CD14-positive monocyte (primary cell): ENCODE measurements at regions not wholly inside any gene's neighbourhood (a gene's known extent, or its start where the extent isn't known, plus 50 kb on each side); places are given as distances from the start of the nearest gene placed in this dataset.

ENCODE experiments used
- DNase-seq, 3 donors: peaks; one replicate each; pipeline ENCODE4 v3.0.0-alpha.2; 2011 to 2022
- H2AFZ ChIP-seq: 2 replicates; pipeline ENCODE4 v1.6.0; 2012; ENCODE audit warnings: mild to moderate bottlenecking, low read depth, low read length, inconsistent platforms; ENCODE audit not compliant: insufficient read depth, poor library complexity, severe bottlenecking
- H3K27ac ChIP-seq, 2 donors: 1 replicate in 1 of 2; 2 replicates in 1 of 2; pipeline ENCODE4 v1.5.1; 2012 to 2013; ENCODE audit warnings: low read length in 2 of 2, control low read depth in 1 of 2, inconsistent platforms in 1 of 2, low read depth in 1 of 2, mild to moderate bottlenecking in 1 of 2
- H3K27me3 ChIP-seq, 2 donors: one replicate each; pipeline versions ENCODE4 v1.6.0 to v1.6.1; 2011 to 2013; ENCODE audit warnings: low read length in 2 of 2; ENCODE audit not compliant: control insufficient read depth in 2 of 2, insufficient read depth in 2 of 2
- H3K36me3 ChIP-seq, 2 donors: replicated peaks in 1 of 2; 1 replicate in 1 of 2; 2 replicates in 1 of 2; pipeline versions ENCODE4 v1.5.1 to v1.6.1; 2012 to 2013; ENCODE audit warnings: low read length in 2 of 2, control low read depth in 1 of 2, inconsistent platforms in 1 of 2, mild to moderate bottlenecking in 1 of 2; ENCODE audit not compliant: insufficient read depth in 2 of 2, control insufficient read depth in 1 of 2
- H3K4me1 ChIP-seq, 2 donors: 1 replicate in 1 of 2; 2 replicates in 1 of 2; pipeline versions ENCODE4 v1.5.1 to v1.6.1; 2012 to 2013; ENCODE audit warnings: low read length in 2 of 2, control low read depth in 1 of 2, inconsistent platforms in 1 of 2, mild to moderate bottlenecking in 1 of 2, moderate library complexity in 1 of 2; ENCODE audit not compliant: insufficient read depth in 2 of 2, control insufficient read depth in 1 of 2
- H3K4me2 ChIP-seq: replicated peaks from 2 replicates; pipeline ENCODE3; 2012; ENCODE audit warnings: low read length, moderate library complexity, mild to moderate bottlenecking; ENCODE audit not compliant: poor library complexity, severe bottlenecking; ENCODE audit errors: extremely low read depth
- H3K4me3 ChIP-seq, 3 experiments: fragments of 200-600 bp in 1 of 3; sonication (generic) in 1 of 3; replicated peaks in 1 of 3; 1 replicate in 2 of 3; 2 replicates in 1 of 3; pipeline ENCODE4 v1.5.1; 2011 to 2013; ENCODE audit warnings: low read length in 3 of 3, mild to moderate bottlenecking in 3 of 3, control low read depth in 2 of 3, low read depth in 2 of 3, inconsistent platforms in 1 of 3, moderate library complexity in 1 of 3
- H3K79me2 ChIP-seq: 2 replicates; pipeline ENCODE4 v1.6.0; 2012; ENCODE audit warnings: mild to moderate bottlenecking, control low read depth, inconsistent platforms, low read length, moderate library complexity; ENCODE audit not compliant: insufficient read depth
- H3K9ac ChIP-seq: 2 replicates; pipeline ENCODE4 v1.6.0; 2017; ENCODE audit warnings: low read length, mild to moderate bottlenecking; ENCODE audit not compliant: insufficient read depth, poor library complexity, severe bottlenecking
- H3K9me3 ChIP-seq, 2 donors: replicated peaks in 1 of 2; 1 replicate in 1 of 2; 2 replicates in 1 of 2; pipeline versions ENCODE4 v1.5.1 to v1.6.1; 2012 to 2013; ENCODE audit warnings: low read length in 2 of 2, control low read depth in 1 of 2; ENCODE audit not compliant: control insufficient read depth in 1 of 2, insufficient read depth in 1 of 2
- H4K20me1 ChIP-seq: 2 replicates; pipeline ENCODE4 v1.6.0; 2012; ENCODE audit warnings: mild to moderate bottlenecking, low read length, control low read depth, moderate library complexity; ENCODE audit not compliant: insufficient read depth
- H3K27ac Mint-ChIP-seq, 7 donors: one replicate each; pipeline ENCODE4 v1.8.0; 2020; ENCODE audit warnings: mild to moderate bottlenecking in 7 of 7, mixed read lengths in 7 of 7, moderate library complexity in 6 of 7, inconsistent platforms in 2 of 7
- H3K27me3 Mint-ChIP-seq, 3 donors: one replicate each; pipeline ENCODE4 v1.8.0; 2021 to 2022; ENCODE audit warnings: low read depth in 3 of 3, mild to moderate bottlenecking in 3 of 3, mixed read lengths in 3 of 3, moderate library complexity in 3 of 3, inconsistent platforms in 1 of 3
- H3K36me3 Mint-ChIP-seq, 2 donors: one replicate each; pipeline ENCODE4 v1.8.0; 2020; ENCODE audit warnings: mixed read lengths in 2 of 2, inconsistent platforms in 1 of 2, mild to moderate bottlenecking in 1 of 2
- H3K4me1 Mint-ChIP-seq: one replicate; pipeline ENCODE4 v1.8.0; 2020; ENCODE audit warnings: mild to moderate bottlenecking, mixed read lengths
- H3K4me3 Mint-ChIP-seq, 2 donors: one replicate each; pipeline ENCODE4 v1.8.0; 2020; ENCODE audit warnings: mild to moderate bottlenecking in 2 of 2, mixed read lengths in 2 of 2, moderate library complexity in 1 of 2
- H3K9me3 Mint-ChIP-seq, 7 donors: one replicate each; pipeline ENCODE4 v1.8.0; 2020 to 2022; ENCODE audit warnings: mixed read lengths in 7 of 7, mild to moderate bottlenecking in 6 of 7, moderate library complexity in 6 of 7, inconsistent platforms in 2 of 7
- WGBS: methylation state at CpG from one replicate; pipeline ENCODE4 v1.1.5; 2013; ENCODE audit warnings: missing lambda C conversion rate; ENCODE audit not compliant: insufficient coverage; 5-methylcytosine and 5-hydroxymethylcytosine counted together
- intact Hi-C, 2 donors: fragments of 100-400 bp; cut with micrococcal nuclease; formaldehyde crosslinking; loops; one replicate each; pipeline versions ENCODE4 v1.15.0 to v1.15.1; 2023
- TF ChIP-seq, protein P1 (sequence below): fragments of 200-600 bp; IDR thresholded peaks from one replicate; pipeline ENCODE4 v1.8.0; 2022; ENCODE audit warnings: antibody characterized with exemption, mild to moderate bottlenecking

GRCh38 chr7:15947754-15948153 is 261.3 kb upstream of the MEOX2 start:
- Mint-ChIP-seq H3K9me3 (peaks cover 0 to 3% (median 0%) of the 10 kb centered on the region in 7 donors), H3K36me3 (no peaks in the 10 kb centered on the region), H3K4me1 (no peaks in the 10 kb centered on the region), H3K27me3 (no peaks in the 10 kb centered on the region), H3K4me3 (no peak overlapping the region), H3K27ac (no peak overlapping the region)
- Histone ChIP-seq H4K20me1 (no peaks in the 10 kb centered on the region), H3K4me2 (no peak overlapping the region), H3K9ac (no peak overlapping the region), H3K27ac (no peak overlapping the region), H3K36me3 (no peaks in the 10 kb centered on the region), H3K4me3 (no peak overlapping the region), H3K27me3 (no peaks in the 10 kb centered on the region), H3K9me3 (no peaks in the 10 kb centered on the region), H3K4me1 (no peaks in the 10 kb centered on the region), H3K79me2 (no peaks in the 10 kb centered on the region), H2AFZ (no peak overlapping the region)
- no CpG with 5 or more reads among the region's 2 CpGs for WGBS
- DNase-seq = no peak
- TF ChIP-seq, protein P1, sequence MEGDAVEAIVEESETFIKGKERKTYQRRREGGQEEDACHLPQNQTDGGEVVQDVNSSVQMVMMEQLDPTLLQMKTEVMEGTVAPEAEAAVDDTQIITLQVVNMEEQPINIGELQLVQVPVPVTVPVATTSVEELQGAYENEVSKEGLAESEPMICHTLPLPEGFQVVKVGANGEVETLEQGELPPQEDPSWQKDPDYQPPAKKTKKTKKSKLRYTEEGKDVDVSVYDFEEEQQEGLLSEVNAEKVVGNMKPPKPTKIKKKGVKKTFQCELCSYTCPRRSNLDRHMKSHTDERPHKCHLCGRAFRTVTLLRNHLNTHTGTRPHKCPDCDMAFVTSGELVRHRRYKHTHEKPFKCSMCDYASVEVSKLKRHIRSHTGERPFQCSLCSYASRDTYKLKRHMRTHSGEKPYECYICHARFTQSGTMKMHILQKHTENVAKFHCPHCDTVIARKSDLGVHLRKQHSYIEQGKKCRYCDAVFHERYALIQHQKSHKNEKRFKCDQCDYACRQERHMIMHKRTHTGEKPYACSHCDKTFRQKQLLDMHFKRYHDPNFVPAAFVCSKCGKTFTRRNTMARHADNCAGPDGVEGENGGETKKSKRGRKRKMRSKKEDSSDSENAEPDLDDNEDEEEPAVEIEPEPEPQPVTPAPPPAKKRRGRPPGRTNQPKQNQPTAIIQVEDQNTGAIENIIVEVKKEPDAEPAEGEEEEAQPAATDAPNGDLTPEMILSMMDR = no peak
- intact Hi-C loops = no loop called here

DNA sequence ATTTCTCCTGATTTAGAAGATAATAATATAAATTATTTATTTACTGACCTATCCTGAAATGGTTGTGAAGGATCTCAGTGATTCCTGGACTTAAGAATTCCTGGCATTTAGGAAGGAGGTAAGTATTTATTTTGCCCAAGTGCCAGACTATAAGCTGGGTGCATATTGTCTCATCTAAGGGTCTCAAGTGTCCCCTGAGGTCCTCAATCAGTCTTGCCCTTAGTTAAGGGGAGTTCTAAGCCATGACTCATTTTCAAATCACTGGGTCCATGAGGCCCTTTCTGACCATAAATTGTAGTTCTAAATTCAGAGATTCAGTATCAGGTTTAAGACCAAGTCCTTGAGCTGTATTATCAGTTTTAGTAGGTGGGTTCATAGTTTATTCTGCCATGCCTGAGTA is 251.6 kb upstream of the MEOX2 start:
- Histone ChIP-seq H3K4me2 (no peak overlapping the region), H3K4me3 (no peak overlapping the region), H3K9ac (no peak overlapping the region), H3K9me3 (peaks cover 0 to 4% of the 10 kb centered on the region in 2 donors), H3K27me3 (no peaks in the 10 kb centered on the region), H3K27ac (no peak overlapping the region), H4K20me1 (no peaks in the 10 kb centered on the region), H3K79me2 (no peaks in the 10 kb centered on the region), H3K36me3 (no peaks in the 10 kb centered on the region), H2AFZ (no peak overlapping the region), H3K4me1 (no peaks in the 10 kb centered on the region)
- DNase-seq = no peak
- Mint-ChIP-seq H3K4me3 (no peak overlapping the region), H3K27ac (no peak overlapping the region), H3K27me3 (no peaks in the 10 kb centered on the region), H3K9me3 (peaks cover under 1 to 12% (median 6%) of the 10 kb centered on the region in 7 donors), H3K36me3 (no peaks in the 10 kb centered on the region), H3K4me1 (no peaks in the 10 kb centered on the region)
- TF ChIP-seq, protein P1 = no peak
- intact Hi-C loops = no loop called here
